Activated CD8-positive, alpha-beta memory T cell treated with anti-CD3 and anti-CD28 coated beads, Interleukin-2, amount 50 U/mL, for 48 hours (primary cell): ENCODE measurements at regions not wholly inside any gene's neighbourhood (a gene's known extent, or its start where the extent isn't known, plus 50 kb on each side); places are given as distances from the start of the nearest gene placed in this dataset.

Source experiments
- DNase-seq: peaks from one replicate; pipeline ENCODE4 v3.0.0-alpha.2; 2020

- DNase-seq, result no peak
Observed at GRCh38 chr5:178808886-178809285, 50.9 kb upstream of the ZNF354B start.

GRCh38 chr5:178801021-178801420 lies 58.7 kb upstream of the ZNF354B start:
- DNase-seq, result no peak

- no peak for DNase-seq
Observed at GRCh38 chr5:178797546-178798440, 62.0 kb upstream of the ZNF354B start.

- no peak for DNase-seq
Observed at GRCh38 chr5:178797101-178797521, 62.6 kb upstream of the ZNF354B start.

GRCh38 chr5:178796165-178796945 lies 63.4 kb upstream of the ZNF354B start:
- no peak for DNase-seq

GRCh38 chr5:178794433-178794832 lies 64.0 kb upstream of the ZNF354A start:
- DNase-seq, result no peak

GRCh38 chr5:178793696-178794095 lies 63.2 kb upstream of the ZNF354A start:
- no peak for DNase-seq

- DNase-seq, result peak; percentile 55
Observed at GRCh38 chr5:178793151-178793550, 62.7 kb upstream of the ZNF354A start.

GRCh38 chr5:178791976-178792375 lies 61.5 kb upstream of the ZNF354A start:
- DNase-seq, result no peak

GRCh38 chr5:178790371-178790770 lies 59.9 kb upstream of the ZNF354A start:
- no peak for DNase-seq

GRCh38 chr5:178788381-178789085 lies 58.1 kb upstream of the ZNF354A start:
- no peak for DNase-seq

- DNase-seq, result no peak
Observed at GRCh38 chr5:178787889-178788288, 57.4 kb upstream of the ZNF354A start.

GRCh38 chr5:178786859-178787499 lies 56.5 kb upstream of the ZNF354A start:
- DNase-seq, result no peak

GRCh38 chr5:178786417-178786816 lies 56.0 kb upstream of the ZNF354A start:
- DNase-seq, result no peak

GRCh38 chr5:178785999-178786398 lies 55.5 kb upstream of the ZNF354A start:
- DNase-seq, result no peak

GRCh38 chr5:178784391-178784790 lies 53.9 kb upstream of the ZNF354A start:
- no peak for DNase-seq

GRCh38 chr5:178781936-178782335 lies 51.5 kb upstream of the ZNF354A start:
- DNase-seq, result no peak

GRCh38 chr5:178780581-178781498 lies 50.4 kb upstream of the ZNF354A start:
- no peak for DNase-seq
